Embryonic facial prominence (tissue), 1 donor: ENCODE measurements at regions not wholly inside any gene's neighbourhood (a gene's known extent, or its start where the extent isn't known, plus 50 kb on each side); places are given as distances from the start of the nearest gene placed in this dataset.
"Not testable (repeated sequence)": the region's sequence is repeated elsewhere in the genome, so short reads cannot be mapped to it uniquely, and the experiment has no call there.

ENCODE experiments used
- DNase-seq: peaks from one replicate; pipeline ENCODE4 v3.0.0-alpha.2; 2016; ENCODE audit errors: extremely low spot score

DNA sequence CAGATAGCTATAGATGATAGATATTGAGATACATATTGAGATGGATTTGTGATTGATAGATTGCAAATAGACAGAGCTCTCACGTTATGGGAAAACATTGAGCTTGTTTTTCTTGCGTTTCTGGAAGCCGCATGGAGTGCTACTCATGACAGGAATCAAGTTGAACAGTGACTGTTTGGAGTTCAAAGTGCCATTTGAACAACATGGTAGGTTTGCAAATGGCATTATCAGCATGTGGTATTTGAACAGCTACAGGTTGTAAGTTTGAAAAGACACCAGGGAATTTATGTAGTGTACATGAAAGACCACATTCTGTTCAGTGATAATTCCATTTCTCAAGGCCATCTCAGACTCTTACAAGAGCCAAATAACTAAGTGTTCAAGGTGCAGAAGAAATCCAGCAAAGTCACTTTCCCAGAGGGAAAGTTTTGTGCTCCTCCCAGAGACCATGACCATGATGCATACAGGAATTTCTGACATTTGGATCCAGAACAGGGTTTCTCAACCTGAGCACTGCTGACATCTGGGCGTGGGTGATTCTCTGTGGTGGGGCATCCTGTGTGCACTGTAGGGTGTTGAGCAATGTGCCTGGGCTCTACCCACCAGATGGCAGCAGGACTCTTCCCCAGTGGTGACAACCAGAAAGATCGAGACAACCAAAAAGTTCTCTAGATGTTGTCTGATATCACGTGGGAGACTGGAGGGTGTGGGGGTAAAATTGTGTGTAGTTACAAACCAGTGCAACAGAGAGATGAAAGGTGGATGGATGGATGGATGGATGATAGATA, 399.1 kb upstream of the AMELY start:
- DNase-seq: no peak

GRCh38 chrY:7308816-7309215, 397.3 kb upstream of the AMELY start:
- no peak for DNase-seq

DNA sequence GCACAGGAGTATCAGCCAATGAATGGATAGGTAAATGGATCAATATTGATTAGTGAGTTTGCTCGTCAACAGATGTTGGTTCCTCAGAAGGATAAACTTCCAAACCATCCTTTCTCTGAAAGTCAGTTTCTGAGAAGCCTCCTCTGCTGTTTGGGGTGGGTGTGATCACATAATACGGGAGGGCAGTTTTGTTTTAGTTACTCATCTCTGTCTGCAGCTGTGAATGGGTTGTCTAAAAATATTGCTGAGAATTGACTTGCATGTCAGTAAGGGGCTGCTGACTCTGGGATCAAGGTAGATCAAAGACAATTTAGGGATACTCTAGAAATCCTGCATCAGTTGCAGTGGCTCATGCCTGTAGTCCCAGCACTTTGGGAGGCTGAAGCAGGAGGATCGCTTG, 390.8 kb upstream of the AMELY start:
- no peak for DNase-seq

DNA sequence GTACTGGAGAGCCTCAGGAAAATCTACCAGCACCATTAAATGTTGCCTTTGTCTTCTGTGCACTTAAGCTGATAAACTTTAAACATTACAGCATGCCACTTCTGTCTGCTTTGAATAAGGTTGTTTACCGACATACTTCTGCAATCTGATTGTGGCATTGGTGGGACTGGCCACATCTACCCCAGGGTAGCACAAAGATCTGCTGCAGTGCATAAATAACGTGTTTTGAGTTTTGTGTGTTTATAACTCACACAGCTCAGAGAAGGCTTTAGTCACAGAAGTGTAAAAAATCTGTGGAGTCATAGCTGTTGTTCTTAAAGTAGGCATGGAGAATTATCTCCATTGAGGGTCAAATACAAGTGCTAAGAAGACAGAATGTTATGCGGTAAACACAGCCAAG, 388.4 kb upstream of the AMELY start:
- DNase-seq: no peak

DNA sequence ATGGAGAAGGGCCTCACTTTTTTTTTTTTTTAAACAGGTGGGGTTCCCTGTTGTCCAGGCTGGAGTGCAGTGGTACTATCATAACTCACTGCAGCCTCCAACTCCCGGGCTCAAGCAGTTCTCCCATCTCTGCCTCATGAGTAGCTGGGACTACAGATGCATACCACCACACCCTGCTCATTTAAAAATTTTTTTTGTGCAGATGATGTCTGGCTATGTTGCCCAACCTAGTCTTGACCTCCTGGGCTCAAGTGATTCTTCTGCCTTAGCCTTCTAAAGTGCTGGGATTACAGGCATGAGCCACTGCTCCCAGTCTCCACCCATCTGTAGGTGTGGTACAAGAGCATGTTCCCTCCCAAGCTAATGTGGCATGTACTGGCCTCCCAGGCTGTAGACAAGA, 380.6 kb upstream of the AMELY start:
- no peak for DNase-seq

DNA sequence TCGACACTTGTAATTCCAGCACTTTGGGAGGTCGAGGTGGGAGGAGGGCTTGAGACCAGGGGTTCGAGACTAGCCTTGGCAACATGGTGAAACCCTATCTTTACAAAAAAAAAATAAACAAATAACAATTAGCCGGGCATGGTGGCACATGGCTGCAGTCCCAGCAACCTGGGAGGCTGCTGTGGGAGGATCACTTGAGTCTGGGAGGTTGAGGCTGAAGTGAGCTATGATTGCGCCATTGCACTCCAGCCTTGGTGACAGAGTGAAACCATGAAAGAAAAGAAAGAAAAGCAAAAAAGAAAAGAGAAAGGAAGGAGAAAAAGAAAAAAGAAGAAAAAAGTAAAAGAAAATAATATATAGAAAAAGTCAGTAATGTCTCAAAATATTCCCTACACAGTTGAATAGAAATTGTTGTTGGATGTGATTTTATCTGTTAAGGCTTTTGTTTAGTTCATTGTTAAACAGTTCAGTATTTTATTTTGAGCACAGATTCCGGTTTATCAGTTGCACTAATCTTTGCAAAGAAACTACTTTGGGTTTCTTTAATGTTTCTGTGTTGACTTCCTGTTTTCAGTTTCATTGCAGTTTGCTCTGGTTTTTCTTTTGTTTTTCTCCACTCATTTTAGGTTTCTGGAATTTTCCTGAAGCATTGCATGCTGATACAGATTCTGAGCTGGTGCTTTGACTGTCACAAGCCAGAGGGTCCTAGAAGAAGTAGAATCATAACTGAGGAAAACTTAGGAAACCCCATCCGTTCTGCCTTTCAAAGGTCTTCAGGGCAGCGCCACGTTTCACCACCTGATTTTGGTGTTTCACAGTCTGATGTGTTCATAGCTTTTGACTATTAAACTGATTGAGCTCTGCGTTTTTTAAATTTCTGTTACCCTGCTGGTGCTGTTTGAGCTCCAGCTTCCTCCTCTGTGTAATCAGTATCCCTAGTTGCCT, 378.6 kb upstream of the AMELY start:
- no peak for DNase-seq

- DNase-seq: no peak
These were observed 377.1 kb upstream of the AMELY start for GRCh38 chrY:7288611-7289010.

GRCh38 chrY:7287963-7288362, 376.4 kb upstream of the AMELY start:
- DNase-seq: not testable (repeated sequence)

DNA sequence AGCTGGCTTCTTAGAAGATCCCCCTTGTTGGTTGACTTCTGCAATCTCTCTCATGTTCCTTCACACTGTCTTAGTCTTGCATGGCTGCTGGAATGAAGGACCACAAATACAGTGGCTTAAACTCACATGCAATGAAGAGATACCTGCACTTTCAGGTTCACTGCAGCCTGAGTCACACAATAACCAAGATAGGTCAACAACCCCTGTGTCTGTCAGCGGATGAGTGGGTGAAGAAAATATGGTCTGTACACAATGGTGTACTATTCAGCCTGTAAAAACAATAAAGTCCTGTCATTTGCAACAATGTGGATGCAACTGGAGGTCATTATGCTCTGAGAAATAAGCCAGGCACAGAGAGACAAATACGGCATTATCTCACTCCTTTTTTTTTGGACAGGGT, 373.8 kb upstream of the AMELY start:
- no peak for DNase-seq

GRCh38 chrY:7283001-7283400, 371.4 kb upstream of the AMELY start:
- no peak for DNase-seq

- not testable (repeated sequence) for DNase-seq
These were observed 368.7 kb upstream of the AMELY start for GRCh38 chrY:7280151-7280740.

GRCh38 chrY:7275751-7276150, 364.2 kb upstream of the AMELY start:
- DNase-seq: no peak

- no peak for DNase-seq
These were observed 363.5 kb upstream of the AMELY start for GRCh38 chrY:7275014-7275413.

DNA sequence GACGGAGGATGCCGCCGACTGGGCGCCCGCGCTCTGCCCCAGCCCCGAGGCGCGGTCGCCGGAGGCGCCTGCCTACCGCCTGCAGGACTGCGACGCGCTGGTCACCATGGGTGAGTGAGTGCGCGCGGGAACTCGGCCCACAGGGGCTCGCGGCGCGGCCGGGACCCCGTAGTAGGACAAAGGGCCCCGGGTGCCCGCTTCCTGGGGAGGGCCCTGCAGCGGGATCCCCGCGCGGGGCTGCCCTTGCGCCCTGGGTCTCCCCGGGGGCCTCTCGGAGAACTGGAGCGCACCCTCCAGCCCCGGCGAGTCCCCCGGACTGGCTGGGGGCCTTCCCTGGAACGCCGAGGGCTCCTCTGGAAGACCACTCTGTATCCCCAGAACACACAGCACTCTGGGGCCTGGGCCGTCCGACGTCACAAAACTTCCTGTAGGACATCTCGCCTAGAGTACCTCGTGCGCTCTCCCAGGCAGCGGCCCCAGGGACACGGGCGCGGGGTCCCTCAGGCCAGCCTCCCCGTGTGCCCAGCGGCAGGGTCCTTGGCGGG, 362.9 kb upstream of the AMELY start:
- no peak for DNase-seq

GRCh38 chrY:7273587-7274203, 362.1 kb upstream of the AMELY start:
- DNase-seq: no peak

DNA sequence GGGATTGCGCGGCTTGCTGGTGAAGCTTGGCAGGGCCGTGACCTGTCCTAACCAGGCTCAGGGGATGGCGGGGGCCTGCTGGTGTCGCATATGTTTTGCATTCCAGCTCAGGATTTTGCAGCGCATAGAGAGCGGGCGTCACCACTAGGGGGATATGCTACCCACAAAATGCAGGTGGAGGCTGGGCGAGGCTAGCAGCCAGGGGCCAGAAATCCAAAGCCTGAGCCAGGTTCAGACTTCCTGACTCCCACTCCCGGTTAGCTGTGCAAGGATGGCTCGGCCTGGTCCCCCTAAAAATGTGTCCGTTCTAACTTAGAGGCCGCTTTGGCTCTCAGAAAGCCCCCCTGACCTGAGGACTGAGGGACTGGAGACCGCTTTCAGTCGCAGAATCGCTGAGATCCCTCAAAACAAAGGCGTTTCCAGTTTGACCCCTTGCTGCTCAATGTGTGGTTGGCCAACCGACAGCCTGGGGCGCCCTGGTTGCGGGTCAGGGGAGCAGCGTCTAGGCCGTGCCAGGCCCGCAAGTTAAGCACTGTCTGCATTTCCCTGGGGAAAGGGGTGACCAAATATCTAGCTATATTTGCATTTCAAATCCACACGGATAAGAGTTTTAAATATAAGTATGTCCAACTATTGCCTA, 361.1 kb upstream of the AMELY start:
- DNase-seq: no peak

- no peak for DNase-seq
These were observed 352.2 kb upstream of the AMELY start for GRCh38 chrY:7263773-7264172.

DNA sequence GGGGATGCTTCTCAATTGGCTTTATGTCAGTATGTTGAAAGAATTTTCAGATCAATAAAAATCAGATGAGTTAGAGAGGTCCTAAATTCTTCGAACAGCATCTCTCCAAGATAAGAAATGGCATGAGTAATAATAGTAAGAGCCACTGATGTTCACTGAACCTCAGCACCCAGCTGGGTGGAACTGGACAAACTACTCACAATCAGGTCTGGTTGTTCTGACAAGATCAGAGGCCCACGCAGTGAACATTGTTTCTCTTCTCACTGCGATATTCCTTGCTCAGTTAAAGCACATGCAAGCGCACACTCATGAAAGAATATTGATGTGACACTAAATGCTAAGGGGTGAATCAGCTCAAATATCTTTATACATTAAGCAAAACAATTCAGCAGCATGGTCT, 351.0 kb upstream of the AMELY start:
- no peak for DNase-seq

- DNase-seq: no peak
These were observed 349.7 kb upstream of the AMELY start for GRCh38 chrY:7261254-7261653.

- DNase-seq: no peak
These were observed 328.5 kb upstream of the AMELY start for GRCh38 chrY:7240101-7240500.

- DNase-seq: no peak
These were observed 300.4 kb upstream of the AMELY start for GRCh38 chrY:7211971-7212370.
